HG02623 (cell line): ENCODE measurements at regions not wholly inside any gene's neighbourhood (a gene's known extent, or its start where the extent isn't known, plus 50 kb on each side); places are given as distances from the start of the nearest gene placed in this dataset.
"Not testable (repeated sequence)": the region's sequence is repeated elsewhere in the genome, so short reads cannot be mapped to it uniquely, and the experiment has no call there.

Experiments
- ATAC-seq: cut with Tn5 transposase; IDR thresholded peaks from one replicate; pipeline ENCODE4 v1.9.1; 2021; ENCODE audit warnings: moderate library complexity; ENCODE audit not compliant: unreplicated experiment

GRCh38 chr1:219071209-219071608 lies 102.5 kb upstream of the LYPLAL1 start:
- ATAC-seq, result no peak

GRCh38 chr1:219072329-219072728 lies 101.3 kb upstream of the LYPLAL1 start:
- no peak for ATAC-seq

DNA sequence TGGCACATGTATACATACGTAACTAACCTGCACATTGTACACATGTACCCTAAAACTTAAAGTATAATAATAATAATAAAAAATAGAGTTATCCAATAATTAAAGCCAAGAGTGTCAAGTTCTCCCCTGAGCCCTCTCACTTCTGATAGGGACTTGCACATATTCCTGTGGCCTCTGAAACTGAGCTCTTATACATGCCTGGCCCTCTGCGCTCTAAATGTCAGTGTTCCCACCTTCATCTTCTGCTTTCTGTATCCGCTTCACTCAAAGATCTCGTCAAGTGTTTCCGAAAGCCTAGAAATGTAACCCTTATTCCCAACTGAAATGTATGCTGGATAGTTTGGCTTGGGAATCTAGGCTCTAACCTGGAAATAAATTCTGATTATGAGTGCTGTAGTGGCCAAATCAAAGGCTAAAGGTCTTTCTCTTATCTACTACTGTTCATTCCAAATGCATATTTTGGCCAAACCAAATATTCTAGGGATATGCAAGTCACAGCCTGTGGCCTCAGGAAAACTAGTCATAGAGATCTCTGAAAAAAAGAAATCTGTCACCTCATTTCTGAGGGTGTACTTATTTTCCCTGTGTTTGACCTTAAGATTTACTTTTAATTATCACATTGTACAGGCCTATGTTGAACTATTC lies 99.5 kb upstream of the LYPLAL1 start:
- no peak for ATAC-seq

GRCh38 chr1:219075121-219075879 lies 98.4 kb upstream of the LYPLAL1 start:
- ATAC-seq, result no peak

GRCh38 chr1:219076326-219076937 lies 97.2 kb upstream of the LYPLAL1 start:
- no peak for ATAC-seq

- not testable (repeated sequence) for ATAC-seq
These were observed 95.9 kb upstream of the LYPLAL1 start for GRCh38 chr1:219077767-219078166.

DNA sequence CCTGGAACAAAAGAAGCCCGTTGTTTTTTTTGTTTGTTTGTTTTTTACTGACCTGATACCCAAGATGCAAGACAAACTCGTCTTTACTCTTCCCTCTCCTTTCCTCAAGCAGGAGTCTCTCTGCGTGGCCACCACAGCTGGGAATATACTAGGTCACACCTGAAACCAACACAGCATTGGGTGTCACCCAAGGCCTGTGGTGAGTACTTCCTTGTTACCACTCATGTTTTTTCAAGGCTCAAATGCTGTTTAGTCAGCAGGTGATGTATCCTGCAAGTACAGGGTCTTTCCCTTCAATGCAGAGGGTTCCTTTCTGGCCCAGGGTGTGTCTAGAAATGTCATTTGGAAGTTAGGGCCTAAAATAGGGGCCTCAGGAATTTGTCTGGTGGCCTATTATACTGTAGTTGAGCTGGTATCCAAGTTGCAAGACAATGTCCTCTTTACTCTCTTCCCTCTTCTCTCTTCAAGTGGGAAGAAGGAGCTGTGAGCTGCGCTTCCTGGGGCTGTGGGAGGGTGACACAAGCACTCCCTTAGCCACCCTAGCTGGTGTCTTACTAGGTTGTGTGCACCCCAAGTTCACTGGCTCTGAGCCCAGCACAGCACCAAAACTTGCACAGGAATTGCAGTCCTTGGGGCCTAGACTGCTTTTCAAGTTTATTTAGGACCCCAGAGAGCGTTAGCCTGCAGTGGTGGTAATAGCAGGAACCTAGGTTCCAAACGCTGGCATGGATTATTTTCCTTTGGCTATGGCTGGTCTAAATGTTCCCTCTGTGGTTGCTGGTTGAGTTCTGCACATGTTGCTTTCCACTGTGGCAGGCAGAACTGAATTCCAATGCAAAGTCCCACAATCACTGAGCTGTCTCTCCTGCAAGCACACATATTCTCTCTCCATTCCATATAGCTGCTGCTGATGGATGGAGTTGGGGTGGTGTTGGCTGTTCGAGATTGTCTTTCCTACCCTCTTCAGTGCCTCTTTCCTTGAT lies 91.4 kb upstream of the LYPLAL1 start:
- peak; percentile 58 for ATAC-seq

DNA sequence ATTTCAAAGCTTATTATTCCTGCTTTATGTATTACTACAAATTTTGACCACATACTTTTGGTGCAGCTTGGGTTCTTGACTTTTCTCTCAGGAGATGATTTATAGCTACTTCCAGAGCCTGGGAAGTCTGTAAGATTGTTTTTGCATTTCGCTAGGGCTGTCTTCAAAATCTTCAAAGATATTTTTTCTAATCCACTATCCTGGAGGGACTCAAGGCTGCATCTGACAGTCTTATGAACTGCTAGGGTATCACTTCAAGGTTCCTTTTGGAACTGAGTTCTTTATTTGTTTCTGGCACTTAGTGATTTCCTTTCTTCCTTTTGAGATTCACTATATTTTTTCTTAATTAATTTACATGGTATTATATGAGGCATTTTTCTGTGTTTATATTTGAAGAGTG lies 90.0 kb upstream of the LYPLAL1 start:
- ATAC-seq, result no peak

- no peak for ATAC-seq
These were observed 88.6 kb upstream of the LYPLAL1 start for GRCh38 chr1:219085082-219085481.

GRCh38 chr1:219085988-219086387 lies 87.7 kb upstream of the LYPLAL1 start:
- ATAC-seq, result no peak

GRCh38 chr1:219086956-219087469 lies 86.7 kb upstream of the LYPLAL1 start:
- no peak for ATAC-seq

GRCh38 chr1:219088778-219089557 lies 84.7 kb upstream of the LYPLAL1 start:
- ATAC-seq, result peak; percentile 84

DNA sequence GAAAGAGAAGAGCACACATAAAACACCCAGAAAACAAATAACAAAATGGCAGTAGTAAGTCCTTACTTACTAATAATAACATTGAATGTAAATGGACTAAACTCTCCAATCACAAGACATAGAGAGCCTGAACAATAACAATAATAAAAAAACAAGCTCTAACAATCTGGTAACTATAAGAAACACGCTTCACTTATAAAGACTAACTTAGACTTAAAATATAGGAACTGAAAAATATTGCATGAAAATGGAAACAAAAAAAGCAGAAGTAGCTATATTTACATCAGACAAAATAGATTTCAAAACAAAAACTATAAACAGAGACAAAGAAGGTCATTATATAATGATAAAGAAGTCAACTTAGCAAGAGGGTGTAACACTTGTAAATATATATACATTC lies 83.1 kb upstream of the LYPLAL1 start:
- ATAC-seq, result peak; percentile 68

GRCh38 chr1:219092206-219092605 lies 81.5 kb upstream of the LYPLAL1 start:
- ATAC-seq, result no peak

GRCh38 chr1:219099307-219099706 lies 74.4 kb upstream of the LYPLAL1 start:
- no peak for ATAC-seq

DNA sequence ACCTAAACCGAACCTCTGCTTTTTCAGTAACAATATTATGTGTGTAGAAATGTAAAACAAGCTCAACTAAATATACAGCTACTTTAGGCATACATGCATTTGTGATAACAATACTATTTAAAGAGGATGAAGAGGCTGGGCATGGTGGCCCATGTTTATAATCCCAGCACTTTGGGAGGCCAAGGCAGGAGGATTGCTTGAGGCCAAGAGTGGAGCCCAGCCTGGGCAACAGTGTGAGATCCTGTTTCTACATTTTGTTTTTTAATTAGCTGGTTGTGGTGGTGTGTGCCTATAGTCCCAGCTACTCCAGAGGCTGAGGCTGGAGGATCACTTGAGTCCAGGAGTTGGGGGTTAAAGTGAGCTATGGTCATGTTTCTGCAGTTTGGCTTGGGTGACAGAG lies 73.6 kb upstream of the LYPLAL1 start:
- ATAC-seq, result no peak

DNA sequence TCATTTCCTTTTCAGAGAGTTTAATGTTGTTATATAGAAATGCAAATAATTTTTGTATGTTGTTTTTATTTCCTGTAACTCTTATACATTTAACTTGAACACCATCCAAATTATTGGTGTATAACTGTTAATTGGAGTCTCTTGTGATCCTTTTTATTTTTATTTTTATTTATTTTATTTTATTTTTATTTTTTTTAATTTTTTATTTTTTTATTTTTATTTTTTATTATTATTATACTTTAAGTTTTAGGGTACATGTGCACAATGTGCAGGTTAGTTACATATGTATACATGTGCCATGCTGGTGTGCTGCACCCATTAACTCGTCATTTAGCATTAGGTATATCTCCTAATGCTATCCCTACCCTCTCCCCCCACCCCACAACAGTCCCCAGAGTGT lies 71.2 kb upstream of the LYPLAL1 start:
- ATAC-seq, result not testable (repeated sequence)

- ATAC-seq, result no peak
These were observed 67.8 kb upstream of the LYPLAL1 start for GRCh38 chr1:219105893-219106292.

- ATAC-seq, result peak; percentile 81
These were observed 64.2 kb upstream of the LYPLAL1 start for GRCh38 chr1:219109424-219110018.

DNA sequence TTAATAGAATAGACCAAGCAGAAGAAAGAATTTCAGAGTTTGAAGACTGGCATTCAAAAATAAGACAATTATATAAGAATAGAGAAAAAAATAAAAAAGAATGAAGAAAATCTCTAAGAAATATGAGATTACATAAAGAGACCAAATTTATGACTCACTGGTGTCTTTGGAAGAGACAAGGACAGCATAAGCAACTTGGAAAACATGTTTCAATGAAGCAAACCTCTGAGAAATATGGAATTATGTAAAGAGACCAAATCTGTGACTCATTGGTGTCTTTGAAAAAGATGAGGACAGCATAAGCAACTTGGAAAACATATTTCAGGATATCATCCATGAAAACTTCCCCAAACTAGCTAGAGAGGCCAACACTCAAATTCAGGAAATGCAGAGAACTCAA lies 60.4 kb upstream of the LYPLAL1 start:
- ATAC-seq, result no peak
